ENCODE measurements at regions not wholly inside any gene's neighbourhood (a gene's known extent, or its start where the extent isn't known, plus 50 kb on each side); places are given as distances from the start of the nearest gene placed in this dataset.
"Not testable (repeated sequence)": the region's sequence is repeated elsewhere in the genome, so short reads cannot be mapped to it uniquely, and the experiment has no call there.

GRCh38 chr3:191078913-191079312 lies 120.1 kb upstream of the OSTN start:
- TF ChIP-seq POLR2A (IDR thresholded peaks at IDR 0.05; ENCODE audit: low read depth, low read length); CTCF (conservative IDR thresholded peaks at IDR 0.05; ENCODE audit: low read depth, low read length); RAD21 (IDR thresholded peaks at IDR 0.05; ENCODE audit: low read length); BHLHE40 (IDR thresholded peaks at IDR 0.05; ENCODE audit: low read depth, low read length); CHD1 (IDR thresholded peaks at IDR 0.05; ENCODE audit: low read depth, low read length); USF2 (IDR thresholded peaks at IDR 0.05; ENCODE audit: low read depth, low read length); MXI1 (IDR thresholded peaks at IDR 0.05; ENCODE audit: borderline replicate concordance, low read depth, low read length); SMC3 (IDR thresholded peaks at IDR 0.05; ENCODE audit: low read depth, low read length); ELK1 (IDR thresholded peaks at IDR 0.05; ENCODE audit: borderline replicate concordance, low read depth, low read length); MAFK (IDR thresholded peaks at IDR 0.05; ENCODE audit: low read depth, low read length); MAZ (IDR thresholded peaks at IDR 0.05; ENCODE audit: borderline replicate concordance, low read depth, low read length); RFX5 (IDR thresholded peaks at IDR 0.05; ENCODE audit: low read depth, low read length); RCOR1 (IDR thresholded peaks at IDR 0.05; ENCODE audit: insufficient replicate concordance, low read length): not testable (repeated sequence)

Measured in IMR-90 (cell line).